ENCODE measurements at regions not wholly inside any gene's neighbourhood (a gene's known extent, or its start where the extent isn't known, plus 50 kb on each side); places are given as distances from the start of the nearest gene placed in this dataset.

DNA sequence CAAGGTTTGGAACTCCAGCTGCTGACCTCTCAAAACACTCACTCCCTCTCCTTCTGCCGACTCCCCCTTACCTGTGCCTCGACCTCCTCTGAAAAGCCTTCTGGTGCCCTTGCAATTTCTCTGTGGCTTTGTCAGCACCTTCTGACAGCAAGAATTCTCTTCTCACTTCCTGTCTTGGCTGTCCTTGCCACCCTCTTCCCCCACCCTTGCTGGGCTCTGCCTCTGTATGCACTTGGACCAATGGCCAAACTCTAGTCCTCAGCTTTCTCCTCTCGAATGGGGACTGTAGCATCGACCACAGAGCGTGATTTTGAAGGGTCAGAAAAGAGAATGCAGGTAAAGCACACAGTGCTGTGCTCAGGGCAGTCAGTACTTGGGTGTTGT lies 99.0 kb downstream of the HS1BP3 start:
- no peak for TF ChIP-seq TAF1 (IDR thresholded peaks at IDR 0.05; ENCODE audit: low read depth)
- TF ChIP-seq ZBTB7A (IDR thresholded peaks at IDR 0.05; ENCODE audit: low read depth), result no peak
- no peak for TF ChIP-seq TCF12 (IDR thresholded peaks at IDR 0.05; ENCODE audit: low read depth)
- TF ChIP-seq, protein P1, sequence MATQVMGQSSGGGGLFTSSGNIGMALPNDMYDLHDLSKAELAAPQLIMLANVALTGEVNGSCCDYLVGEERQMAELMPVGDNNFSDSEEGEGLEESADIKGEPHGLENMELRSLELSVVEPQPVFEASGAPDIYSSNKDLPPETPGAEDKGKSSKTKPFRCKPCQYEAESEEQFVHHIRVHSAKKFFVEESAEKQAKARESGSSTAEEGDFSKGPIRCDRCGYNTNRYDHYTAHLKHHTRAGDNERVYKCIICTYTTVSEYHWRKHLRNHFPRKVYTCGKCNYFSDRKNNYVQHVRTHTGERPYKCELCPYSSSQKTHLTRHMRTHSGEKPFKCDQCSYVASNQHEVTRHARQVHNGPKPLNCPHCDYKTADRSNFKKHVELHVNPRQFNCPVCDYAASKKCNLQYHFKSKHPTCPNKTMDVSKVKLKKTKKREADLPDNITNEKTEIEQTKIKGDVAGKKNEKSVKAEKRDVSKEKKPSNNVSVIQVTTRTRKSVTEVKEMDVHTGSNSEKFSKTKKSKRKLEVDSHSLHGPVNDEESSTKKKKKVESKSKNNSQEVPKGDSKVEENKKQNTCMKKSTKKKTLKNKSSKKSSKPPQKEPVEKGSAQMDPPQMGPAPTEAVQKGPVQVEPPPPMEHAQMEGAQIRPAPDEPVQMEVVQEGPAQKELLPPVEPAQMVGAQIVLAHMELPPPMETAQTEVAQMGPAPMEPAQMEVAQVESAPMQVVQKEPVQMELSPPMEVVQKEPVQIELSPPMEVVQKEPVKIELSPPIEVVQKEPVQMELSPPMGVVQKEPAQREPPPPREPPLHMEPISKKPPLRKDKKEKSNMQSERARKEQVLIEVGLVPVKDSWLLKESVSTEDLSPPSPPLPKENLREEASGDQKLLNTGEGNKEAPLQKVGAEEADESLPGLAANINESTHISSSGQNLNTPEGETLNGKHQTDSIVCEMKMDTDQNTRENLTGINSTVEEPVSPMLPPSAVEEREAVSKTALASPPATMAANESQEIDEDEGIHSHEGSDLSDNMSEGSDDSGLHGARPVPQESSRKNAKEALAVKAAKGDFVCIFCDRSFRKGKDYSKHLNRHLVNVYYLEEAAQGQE (IDR thresholded peaks at IDR 0.05; ENCODE audit: low read depth), result no peak
- TF ChIP-seq RAD21 (IDR thresholded peaks at IDR 0.05; ENCODE audit: low read depth), result no peak
- no peak for TF ChIP-seq EP300 (IDR thresholded peaks at IDR 0.05; ENCODE audit: borderline replicate concordance)
- no peak for TF ChIP-seq YY1 (IDR thresholded peaks at IDR 0.05; ENCODE audit: low read depth)
- TF ChIP-seq, protein P2, sequence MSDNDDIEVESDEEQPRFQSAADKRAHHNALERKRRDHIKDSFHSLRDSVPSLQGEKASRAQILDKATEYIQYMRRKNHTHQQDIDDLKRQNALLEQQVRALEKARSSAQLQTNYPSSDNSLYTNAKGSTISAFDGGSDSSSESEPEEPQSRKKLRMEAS (IDR thresholded peaks at IDR 0.05), result no peak
- TF ChIP-seq FOXM1 (IDR thresholded peaks at IDR 0.05; ENCODE audit: borderline replicate concordance, low read depth), result no peak
- no peak for TF ChIP-seq EGR1 (IDR thresholded peaks at IDR 0.05)
- no peak for TF ChIP-seq CREB1 (IDR thresholded peaks at IDR 0.05; ENCODE audit: low read depth)

DNA sequence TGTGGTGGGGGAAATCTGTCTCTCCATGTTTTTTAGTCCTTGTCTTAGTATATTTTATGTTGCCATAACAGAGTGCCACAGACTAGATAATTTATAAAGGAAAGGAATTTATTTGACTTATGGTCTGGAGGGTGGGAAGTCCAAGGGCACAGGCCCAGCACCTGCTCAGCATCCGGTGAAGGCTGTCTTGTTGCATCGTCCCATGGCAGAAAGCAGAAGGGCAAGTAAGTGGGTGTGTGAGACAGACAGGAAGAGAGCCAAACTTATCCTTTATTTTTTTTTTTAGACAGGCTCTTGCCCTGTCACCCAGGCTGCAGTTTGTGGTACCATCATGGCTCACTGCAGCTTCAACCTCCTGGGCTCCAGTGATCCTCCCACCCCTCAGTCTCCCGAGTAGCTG lies 98.1 kb downstream of the HS1BP3 start:
- no peak for TF ChIP-seq EP300 (IDR thresholded peaks at IDR 0.05; ENCODE audit: borderline replicate concordance)
- TF ChIP-seq ZBTB7A (IDR thresholded peaks at IDR 0.05; ENCODE audit: low read depth), result no peak
- TF ChIP-seq RAD21 (IDR thresholded peaks at IDR 0.05; ENCODE audit: low read depth), result no peak

DNA sequence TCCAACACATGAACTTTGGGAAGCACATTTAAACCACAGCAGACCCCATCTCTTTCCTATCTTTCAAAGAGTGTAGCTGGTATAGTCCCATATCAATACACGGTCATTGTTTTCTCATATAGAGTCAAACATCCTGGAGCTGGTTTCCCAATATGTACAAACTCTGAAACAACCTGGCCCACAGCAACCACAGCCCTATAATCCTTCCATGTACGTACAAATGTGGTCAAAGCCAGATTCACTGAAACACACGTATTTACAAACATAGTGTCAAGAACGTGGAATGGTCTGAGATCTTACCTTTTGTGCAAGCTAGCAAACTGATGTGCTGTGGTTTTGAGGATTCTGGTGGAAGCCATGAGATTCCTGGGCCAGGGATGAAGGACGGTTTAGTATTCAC lies 97.3 kb downstream of the HS1BP3 start:
- no peak for TF ChIP-seq EP300 (IDR thresholded peaks at IDR 0.05; ENCODE audit: borderline replicate concordance)
- TF ChIP-seq NFIC (IDR thresholded peaks at IDR 0.05), result no peak
- TF ChIP-seq EGR1 (IDR thresholded peaks at IDR 0.05), result no peak
- TF ChIP-seq RAD21 (IDR thresholded peaks at IDR 0.05; ENCODE audit: low read depth), result no peak
- TF ChIP-seq CEBPB (IDR thresholded peaks at IDR 0.05), result no peak
- no peak for TF ChIP-seq TEAD4 (IDR thresholded peaks at IDR 0.05)
- TF ChIP-seq, protein P1 (IDR thresholded peaks at IDR 0.05; ENCODE audit: low read depth), result no peak
- TF ChIP-seq TAF1 (IDR thresholded peaks at IDR 0.05; ENCODE audit: low read depth), result no peak
- TF ChIP-seq, protein P2 (IDR thresholded peaks at IDR 0.05), result no peak
- TF ChIP-seq TCF12 (IDR thresholded peaks at IDR 0.05; ENCODE audit: low read depth), result no peak
- no peak for TF ChIP-seq YY1 (IDR thresholded peaks at IDR 0.05; ENCODE audit: low read depth)
- TF ChIP-seq CREB1 (IDR thresholded peaks at IDR 0.05; ENCODE audit: low read depth), result no peak
- TF ChIP-seq, protein P3, sequence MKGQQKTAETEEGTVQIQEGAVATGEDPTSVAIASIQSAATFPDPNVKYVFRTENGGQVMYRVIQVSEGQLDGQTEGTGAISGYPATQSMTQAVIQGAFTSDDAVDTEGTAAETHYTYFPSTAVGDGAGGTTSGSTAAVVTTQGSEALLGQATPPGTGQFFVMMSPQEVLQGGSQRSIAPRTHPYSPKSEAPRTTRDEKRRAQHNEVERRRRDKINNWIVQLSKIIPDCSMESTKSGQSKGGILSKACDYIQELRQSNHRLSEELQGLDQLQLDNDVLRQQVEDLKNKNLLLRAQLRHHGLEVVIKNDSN (IDR thresholded peaks at IDR 0.05), result no peak
- TF ChIP-seq FOXM1 (IDR thresholded peaks at IDR 0.05; ENCODE audit: borderline replicate concordance, low read depth), result no peak
- no peak for TF ChIP-seq ZBTB7A (IDR thresholded peaks at IDR 0.05; ENCODE audit: low read depth)

DNA sequence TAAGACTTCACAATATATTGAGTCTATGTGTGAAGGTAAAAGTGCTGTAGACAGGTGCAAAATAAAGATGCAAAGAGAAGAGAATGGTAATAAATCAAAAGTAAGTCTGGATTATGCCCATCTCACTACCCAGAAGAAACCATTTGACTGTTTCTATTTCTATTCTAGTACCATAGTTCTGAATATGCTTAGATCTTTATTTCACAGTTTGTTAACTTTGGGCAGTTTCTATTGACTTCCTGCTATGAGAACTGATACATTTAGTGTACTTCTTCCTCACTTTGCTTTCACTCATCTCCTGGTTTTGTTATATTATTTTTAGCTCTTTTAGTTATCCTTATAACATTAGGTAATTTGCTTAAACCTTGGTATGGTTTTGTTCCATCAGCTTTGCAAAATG lies 94.9 kb downstream of the HS1BP3 start:
- TF ChIP-seq ZBTB7A (IDR thresholded peaks at IDR 0.05; ENCODE audit: low read depth) (no peak), NFIC (IDR thresholded peaks at IDR 0.05) (no peak), YY1 (IDR thresholded peaks at IDR 0.05; ENCODE audit: low read depth) (no peak), TAF1 (IDR thresholded peaks at IDR 0.05; ENCODE audit: low read depth) (no peak), EP300 (IDR thresholded peaks at IDR 0.05; ENCODE audit: borderline replicate concordance) (no peak), FOXM1 (IDR thresholded peaks at IDR 0.05; ENCODE audit: borderline replicate concordance, low read depth) (no peak), TEAD4 (IDR thresholded peaks at IDR 0.05) (no peak), CREB1 (IDR thresholded peaks at IDR 0.05; ENCODE audit: low read depth) (no peak), EGR1 (IDR thresholded peaks at IDR 0.05) (no peak), CEBPB (IDR thresholded peaks at IDR 0.05) (no peak), TCF12 (IDR thresholded peaks at IDR 0.05; ENCODE audit: low read depth) (no peak)
- TF ChIP-seq, protein P1 (IDR thresholded peaks at IDR 0.05; ENCODE audit: low read depth), result no peak
- TF ChIP-seq, protein P2 (IDR thresholded peaks at IDR 0.05), result no peak
- TF ChIP-seq, protein P3 (IDR thresholded peaks at IDR 0.05), result no peak
